G401 (cell line): ENCODE measurements at regions not wholly inside any gene's neighbourhood (a gene's known extent, or its start where the extent isn't known, plus 50 kb on each side); places are given as distances from the start of the nearest gene placed in this dataset.
"Not testable (repeated sequence)": the region's sequence is repeated elsewhere in the genome, so short reads cannot be mapped to it uniquely, and the experiment has no call there.

Source experiments
- DNase-seq: peaks from one replicate; pipeline ENCODE4 v3.0.0-alpha.2; 2015; ENCODE audit warnings: low spot score
- in situ Hi-C: cut with HindIII; loops from 2 replicates; pipeline ENCODE4 v1.10.0; 2016; ENCODE audit warnings: low sequenced_read_pairs, mixed read lengths

DNA sequence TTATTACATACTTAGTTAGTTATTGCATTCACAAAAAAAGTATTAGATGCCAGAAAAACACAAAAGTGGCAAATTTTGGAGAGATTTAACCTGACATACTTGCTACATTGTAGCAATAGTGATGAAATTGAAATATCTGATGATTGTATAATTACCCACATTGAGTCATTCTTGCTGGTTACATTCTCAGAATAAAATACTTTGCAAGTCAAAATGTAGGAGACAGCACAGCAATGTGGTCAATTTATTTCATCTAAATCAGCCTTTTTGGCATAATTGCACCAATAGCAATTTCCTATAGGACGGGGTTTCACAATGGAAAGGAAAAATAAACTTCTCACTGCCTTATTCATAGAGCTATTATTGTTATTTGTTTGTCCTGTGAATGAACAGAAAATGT lies 125.0 kb upstream of the ETV6 start:
- DNase-seq: no peak
- in situ Hi-C loops: no loop called here

DNA sequence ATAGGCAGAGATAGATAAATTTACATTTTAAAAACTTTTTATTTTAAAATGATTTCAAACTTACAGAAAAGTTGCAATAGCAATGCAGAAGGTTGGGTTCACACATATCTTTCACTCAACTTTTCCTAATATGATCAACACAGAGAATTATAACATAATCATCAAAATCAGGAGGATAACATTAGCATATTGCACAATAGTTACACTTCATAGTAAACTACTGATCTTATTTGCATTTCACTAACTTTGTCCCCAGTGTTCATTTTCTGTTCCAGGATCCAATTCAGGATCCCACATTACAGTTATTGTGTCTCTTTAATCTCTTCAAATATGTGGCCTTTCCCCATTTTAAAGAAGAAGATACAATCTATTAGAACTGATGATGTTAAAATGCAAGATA lies 115.4 kb upstream of the ETV6 start:
- in situ Hi-C loops: no loop called here
- DNase-seq: no peak

DNA sequence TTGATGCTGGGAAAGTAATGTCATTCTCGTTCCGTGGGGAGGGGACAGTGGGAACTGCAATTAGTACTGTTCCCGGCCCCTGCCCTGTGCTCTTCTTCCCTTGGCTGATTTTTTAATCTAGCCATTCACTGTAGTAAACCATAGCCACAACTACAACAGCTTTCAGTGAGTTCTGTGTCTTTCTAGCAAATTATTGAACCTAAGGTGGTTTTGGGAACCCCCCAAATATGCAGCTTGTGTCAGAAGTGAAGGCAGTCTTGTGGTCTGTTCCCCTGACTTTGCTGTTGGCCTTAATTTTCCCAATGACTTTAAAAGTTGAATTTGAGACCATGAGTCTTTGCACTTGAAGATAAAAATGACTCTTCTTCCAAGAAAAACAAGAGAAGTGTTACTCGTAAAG lies 114.3 kb upstream of the ETV6 start:
- in situ Hi-C loops: no loop called here
- DNase-seq: no peak

DNA sequence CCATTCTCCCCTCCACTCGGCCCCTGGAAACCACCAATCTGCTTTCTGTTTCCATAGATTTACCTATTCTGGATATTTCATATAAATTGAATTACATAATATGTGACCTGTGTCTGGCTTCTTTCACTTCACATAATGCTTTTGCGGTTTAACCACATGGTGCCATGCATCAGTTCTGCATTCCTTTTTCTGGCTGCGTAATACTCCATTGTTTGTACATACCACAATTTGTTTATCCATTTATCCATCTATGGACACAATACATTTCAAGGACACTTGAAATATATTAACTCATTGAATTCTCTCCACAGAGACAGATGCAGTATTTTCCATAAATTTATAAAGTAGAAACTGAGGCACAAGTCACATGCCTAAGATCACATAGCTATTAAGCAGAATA lies 110.3 kb upstream of the ETV6 start:
- in situ Hi-C loops: no loop called here
- no peak for DNase-seq

DNA sequence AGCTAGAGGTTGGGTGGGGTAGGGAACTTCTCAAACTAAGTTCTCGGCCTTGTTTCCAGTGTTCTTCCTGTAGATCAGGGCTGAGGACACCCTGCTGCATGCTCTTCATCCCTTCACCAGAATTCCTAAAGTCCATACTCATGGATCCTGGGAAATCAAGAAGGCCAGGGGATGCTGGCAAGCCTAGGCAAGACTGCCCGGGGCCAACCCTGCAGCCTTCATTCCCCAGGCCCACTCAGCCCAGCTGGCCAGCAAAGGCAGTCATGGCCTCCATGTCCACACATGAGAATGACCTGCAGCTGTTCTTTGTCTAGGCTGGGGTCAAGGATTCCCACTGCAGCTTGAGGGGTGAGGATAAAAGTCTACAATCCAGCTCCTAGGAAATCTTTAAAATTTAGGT lies 109.3 kb upstream of the ETV6 start:
- no peak for DNase-seq
- in situ Hi-C loops: no loop called here

DNA sequence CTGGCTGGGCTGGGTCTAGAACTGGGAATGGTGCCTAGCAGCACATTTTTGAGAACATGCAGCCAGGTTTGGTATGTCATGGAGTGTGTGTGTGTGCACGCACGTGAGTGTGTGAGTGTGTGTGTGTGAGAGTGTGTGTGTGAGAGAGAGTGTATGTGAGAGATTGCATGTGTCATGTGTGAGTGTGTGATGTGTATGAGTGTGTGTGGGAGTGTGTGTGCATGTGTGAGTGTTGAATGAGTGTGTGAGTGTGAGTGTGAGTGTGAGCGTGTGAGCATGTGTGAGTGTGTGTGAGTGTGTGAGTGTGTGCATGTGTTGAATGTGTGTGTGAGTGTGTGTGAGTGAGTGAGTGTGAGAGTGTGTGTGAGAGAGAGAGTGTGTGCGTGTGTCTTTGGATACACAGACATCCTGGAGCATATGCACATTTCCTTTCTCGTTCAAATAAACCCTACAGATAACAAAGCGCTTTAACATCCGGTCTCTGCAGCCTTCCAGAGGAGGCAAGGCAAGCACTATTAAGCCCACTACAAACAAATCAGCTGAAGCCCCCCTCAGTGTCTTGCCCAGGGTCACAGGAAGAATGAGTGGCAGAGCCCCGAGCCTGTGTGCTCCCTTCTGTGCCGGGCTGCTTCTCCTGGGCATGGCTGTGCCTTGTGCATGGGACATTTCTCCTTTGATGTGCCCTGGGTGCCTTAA lies 108.7 kb upstream of the ETV6 start:
- DNase-seq: no peak
- in situ Hi-C loops: no loop called here

DNA sequence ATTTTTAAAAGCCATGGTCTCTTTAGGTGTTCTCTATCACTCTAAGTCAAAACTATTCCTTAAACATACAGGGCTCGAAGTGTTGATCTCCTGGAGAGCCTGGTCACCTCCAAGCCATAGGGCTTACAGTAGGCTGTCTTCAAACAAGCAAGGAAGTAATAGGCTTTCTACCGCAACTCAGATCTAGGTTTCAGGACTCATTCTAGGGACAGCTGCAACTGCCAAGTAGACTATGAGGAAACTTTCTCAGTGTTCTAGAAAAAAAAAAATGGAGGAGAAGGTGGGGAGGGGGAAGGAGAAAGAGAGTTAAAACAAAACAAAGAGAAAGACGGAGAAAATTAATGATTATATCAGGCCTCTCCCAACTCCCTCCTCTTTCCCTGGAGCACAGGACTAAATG lies 106.9 kb upstream of the ETV6 start:
- in situ Hi-C loops: no loop called here
- DNase-seq: no peak

DNA sequence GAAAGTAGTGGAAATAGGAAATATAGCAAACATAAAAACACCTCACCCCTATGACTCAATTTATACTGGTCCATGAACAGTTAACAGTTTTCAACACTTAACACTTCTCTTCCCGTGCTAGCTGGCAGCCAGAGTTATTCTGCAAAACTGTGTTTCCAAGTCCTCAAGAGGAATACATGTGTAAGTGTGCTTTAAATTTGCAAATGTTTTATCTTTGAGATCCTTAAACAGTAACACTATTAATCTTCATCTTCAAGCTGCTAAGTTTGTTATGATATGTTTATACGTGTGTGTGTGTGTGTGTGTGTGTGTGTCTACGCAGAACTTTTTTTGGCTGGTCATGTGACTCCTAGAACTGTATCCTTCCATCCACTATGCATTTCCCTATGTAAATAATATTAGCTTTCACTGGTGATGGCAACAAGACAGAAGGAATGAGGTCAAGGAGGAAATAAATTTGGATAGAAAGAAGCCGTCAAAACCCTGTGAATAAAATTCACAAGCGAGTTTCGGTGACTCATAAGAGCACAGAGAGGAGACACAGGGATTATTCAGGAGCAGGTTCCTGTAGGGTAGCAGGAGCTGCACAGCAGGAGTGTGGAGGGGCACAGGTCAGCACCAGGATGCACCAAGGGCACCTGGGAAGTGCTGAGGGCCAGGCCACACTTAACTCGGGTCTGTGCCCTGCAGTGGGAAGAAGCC lies 105.9 kb upstream of the ETV6 start:
- no peak for DNase-seq
- in situ Hi-C loops: no loop called here

DNA sequence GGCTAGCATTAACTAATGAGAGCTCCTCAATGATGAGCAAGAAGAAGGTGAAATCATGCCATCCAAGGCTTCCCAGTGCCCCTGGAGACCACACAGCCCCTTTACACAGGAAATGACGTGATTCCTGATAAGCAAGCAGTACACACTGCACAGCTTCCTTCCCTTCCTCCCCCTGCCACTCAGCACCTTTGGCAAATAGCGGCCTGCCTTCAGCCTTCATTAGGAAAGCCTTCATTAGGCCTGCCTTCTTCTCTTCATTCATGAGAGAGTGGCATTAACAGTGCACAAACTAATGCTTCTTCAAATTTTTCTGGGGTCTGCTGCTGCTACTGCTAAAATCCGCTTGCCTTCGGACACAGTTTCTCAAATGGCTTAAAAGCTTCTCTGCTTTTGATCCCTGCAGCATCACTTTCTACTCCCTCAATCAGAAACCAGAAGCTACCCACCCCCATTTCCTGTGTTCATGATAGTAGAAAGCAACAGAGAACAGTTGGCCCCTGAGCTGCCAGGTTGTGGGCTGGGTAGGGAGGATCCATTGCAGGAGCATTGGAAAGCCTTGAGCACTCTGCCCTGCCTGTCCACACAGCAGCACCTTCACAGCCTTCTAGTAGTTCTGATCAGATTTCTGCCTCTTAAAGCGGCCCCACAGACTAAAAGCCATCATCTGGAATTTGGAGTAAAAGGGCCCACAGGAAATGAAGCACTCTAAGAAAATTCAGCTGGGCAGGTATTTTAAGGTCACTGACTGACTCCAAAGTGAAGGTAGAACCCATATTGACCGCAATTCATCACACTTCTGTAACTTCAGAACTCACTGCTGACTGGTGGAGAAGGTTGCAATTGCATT lies 103.8 kb upstream of the ETV6 start:
- DNase-seq: no peak
- in situ Hi-C loops: no loop called here

DNA sequence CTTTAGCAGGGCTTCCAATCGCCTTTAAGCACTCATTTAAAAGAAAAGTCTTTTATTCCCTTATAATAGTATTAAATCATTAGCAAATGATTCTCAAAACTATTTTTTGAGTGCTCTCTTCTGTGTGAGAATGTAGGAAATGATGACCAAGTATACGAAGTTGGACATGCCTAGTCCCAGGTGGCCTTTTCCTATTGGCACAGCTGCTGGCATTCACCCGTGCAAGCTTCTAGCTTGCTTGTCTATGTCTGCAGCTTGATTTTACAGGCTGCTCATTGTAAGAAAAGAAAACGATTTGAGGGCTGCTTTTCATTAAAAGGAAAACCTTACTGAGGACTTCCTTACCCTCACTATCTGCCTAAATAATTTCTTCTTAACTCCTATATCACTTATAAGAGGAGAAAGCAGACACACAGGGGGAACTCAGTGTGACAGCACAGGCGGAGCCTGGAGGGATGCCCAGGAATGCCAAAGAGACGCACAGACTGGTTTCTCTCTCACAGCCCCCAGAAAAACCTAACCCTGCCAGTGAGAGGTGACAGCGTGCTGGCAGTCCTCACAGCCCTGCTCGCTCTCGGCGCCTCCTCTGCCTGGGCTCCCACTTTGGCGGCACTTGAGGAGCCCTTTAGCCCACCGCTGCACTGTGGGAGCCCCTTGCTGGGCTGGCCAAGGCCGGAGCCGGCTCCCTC lies 102.7 kb upstream of the ETV6 start:
- DNase-seq: peak; percentile 15
- in situ Hi-C loops: not testable (repeated sequence)

DNA sequence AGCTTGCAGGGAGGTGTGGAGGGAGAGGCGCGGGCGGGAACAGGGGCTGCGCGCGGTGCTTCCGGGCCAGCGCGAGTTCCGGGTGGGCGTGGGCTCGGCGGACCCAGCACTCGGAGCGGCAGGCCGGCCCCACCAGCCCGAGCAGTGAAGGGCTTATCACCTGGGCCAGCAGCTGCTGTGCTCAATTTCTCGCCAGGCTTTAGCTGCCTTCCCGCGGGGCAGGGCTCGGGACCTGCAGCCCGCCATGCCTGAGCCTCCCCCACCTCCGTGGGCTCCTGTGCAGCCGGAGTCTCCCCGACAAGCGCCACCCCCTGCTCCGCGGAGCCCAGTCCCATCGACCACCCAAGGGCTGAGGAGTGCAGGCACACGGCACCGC lies 102.2 kb upstream of the ETV6 start:
- in situ Hi-C loops, DNase-seq: not testable (repeated sequence)

DNA sequence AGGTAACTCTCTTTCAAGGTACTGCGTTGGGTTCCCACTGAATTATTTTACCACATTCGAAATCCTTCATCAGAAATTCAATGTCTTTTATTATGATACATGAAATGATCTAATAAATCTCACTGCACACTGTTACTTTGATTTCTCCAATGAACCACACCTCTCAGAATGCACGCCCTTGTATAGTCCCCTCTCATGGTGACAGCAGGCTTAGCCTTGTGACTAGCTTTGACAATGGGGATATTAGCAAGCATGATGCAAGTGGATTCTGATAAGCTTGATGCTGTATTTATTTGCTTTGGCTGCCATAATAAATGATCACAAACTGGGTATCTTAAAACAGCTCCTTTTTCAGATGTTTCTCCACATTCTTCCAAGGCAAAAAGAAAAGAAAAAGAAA lies 100.4 kb upstream of the ETV6 start:
- DNase-seq: no peak
- in situ Hi-C loops: no loop called here

DNA sequence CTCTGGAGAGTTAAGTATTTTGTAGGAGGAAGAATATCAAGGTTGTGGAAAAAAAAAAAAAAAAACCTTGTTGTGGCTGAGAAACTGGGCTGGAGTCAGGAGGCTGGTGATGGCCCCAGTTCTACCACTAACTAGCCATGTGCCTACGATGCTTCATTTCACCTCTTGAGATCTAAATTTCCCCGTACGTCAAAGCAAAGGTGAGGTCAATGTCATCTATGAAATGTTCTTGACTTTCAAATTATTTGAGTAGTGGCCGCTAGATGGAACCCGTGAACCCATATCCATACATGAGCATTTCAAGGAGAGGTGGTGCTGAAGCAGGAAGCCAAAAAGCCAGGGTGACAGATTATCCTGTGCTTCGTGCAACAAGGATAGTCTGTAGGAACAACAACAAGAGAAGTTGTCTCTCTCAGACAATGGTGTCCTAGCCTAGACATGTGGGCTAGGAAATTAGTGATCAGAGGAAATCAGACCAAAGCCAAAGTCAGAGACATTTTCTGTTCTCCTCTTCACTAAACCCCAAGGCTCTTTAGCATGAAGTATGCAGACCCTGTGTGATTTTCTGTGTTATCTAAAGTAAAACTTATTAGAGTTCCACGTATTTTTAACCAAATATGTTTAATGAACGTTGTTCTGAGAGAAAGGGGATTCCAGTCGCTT lies 95.5 kb upstream of the ETV6 start:
- in situ Hi-C loops: no loop called here
- DNase-seq: peak; percentile 69

DNA sequence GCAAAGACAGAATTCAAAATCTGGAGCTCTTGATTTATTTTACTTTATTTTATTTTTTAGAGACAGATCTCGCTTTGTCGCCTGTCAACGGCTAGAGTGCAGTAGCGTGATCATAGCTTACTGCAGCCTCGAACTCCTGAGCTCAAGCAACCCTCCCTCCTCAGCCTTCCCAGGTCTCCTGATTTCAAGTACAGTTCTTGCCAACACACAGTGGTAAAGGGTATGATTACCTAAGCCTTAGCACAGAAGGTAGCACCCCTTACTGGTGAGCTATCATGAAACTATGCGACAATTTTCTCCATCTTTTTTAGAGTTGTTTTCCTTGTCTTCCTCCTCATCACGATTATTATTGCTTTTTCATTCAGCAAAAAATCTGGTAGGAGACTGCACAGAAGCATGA lies 94.3 kb upstream of the ETV6 start:
- in situ Hi-C loops: no loop called here

DNA sequence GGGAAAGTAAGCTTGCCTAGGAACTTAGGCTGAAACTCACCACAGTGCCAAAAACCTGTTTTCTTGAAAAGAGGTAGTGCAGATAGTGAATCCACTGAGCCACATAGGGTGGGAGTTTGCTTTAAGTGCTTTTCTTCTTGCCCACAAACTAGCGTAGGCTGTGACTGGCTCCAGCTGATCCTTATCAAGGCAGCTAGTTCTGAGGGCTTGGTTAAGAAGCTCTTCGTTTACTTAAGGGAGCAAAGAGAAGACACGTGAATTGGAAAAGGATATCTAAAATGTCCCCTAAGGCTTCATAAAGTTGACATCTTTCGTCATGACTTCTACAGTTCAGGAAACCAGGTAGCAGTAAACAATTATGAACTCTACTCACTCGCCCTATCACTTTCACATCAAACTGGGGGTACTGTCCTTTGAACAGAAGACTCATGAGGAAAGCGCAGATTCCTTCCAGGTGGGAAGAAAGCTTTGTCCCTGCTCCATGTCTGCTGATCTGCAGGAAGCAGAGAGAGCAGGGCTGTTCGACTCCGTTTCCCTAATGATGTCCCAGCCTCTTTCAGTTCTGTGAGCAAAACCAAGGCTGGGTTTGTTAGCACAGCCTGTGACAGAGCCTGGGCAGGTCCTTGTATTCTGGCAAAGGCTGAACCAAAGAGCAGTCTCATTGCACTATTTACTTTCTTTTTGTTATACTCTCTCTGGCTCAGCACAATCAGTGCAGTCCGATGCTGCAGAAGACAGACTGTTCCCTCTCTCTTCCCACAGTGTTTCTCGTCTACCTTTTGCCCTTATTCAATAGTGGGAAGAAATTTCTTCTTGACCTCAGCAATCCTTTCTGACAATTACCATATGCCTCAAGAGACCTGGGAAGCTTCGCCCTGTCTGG lies 93.5 kb upstream of the ETV6 start:
- in situ Hi-C loops: no loop called here

More for the DNA sequence above, 94.3 kb upstream of the ETV6 start:
- DNase-seq: no peak

DNA sequence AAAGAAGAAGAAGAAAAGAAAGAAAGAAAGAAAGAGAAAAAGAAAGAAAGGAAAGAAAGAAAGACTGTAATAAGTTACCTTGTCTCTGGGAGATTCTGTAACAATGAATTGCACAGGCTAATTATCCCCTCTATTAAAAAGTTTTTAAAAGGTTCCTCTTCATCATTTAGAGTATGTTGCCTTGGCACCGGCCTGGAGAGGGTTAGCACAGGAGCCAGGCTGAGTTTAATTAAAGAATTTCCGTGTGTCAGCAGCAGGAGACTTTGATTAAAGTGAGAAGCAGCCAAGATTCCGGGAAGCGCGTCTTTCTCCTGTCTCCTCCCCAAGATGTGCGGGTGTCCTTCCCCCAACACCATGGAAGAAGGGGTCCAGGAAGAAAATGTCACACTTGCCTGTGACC lies 92.8 kb upstream of the ETV6 start:
- in situ Hi-C loops: no loop called here
- peak; percentile 1 for DNase-seq

More for the DNA sequence above, 93.5 kb upstream of the ETV6 start:
- DNase-seq: peak; percentile 4

DNA sequence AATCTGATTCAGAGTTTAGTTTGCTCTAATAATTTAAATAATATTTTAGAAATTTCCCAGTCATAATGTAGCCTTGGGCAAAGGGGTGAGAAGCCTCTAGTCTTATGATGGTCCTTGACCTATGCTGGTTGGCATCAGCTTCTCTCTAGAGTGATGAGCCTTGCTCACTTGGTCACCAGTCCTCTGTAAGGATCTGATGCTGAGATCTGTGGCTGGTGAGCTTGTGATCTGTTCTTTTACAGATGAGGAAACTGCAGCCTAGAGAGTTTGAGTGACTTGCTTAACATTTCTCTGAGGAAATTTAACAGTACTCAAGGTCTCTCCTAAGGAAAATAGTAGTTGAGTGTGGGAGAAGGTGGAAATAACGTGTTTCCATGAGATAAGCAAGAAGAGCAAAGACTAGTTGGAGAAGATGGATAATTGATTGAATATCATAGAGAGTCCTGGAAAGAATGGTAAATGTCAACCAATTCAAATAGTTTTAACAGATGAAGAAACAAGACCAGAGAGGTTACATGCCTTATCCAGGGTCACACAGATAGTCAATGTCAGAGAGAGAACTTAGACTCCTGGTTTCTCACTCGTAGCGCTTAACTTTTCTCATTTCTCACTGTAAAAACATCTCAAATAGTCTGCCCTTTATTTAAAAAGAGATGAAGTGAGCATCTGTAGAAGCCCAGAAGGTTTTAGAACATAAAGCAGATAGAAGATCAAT lies 89.7 kb upstream of the ETV6 start:
- no peak for DNase-seq
- in situ Hi-C loops: no loop called here

DNA sequence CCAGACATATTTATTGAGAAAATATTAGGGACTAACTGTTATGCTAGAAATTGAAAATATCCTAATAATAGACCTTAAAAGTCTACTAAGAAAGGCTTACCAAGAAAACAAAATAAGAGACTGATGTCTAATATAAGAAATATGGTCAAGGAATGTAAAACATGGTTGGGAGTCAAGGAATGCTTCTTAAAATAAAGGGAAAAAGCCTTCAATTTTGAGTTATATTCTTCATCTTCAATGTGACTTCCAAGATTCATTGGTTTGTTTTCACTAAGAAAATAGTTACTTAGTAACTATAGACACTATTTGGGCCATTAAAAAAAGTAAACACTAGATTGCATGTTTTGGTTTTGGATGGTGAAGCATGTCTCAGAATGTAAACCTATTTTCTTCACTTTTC lies 88.1 kb upstream of the ETV6 start:
- DNase-seq: no peak
- in situ Hi-C loops: no loop called here
